ENCODE measurements at regions not wholly inside any gene's neighbourhood (a gene's known extent, or its start where the extent isn't known, plus 50 kb on each side); places are given as distances from the start of the nearest gene placed in this dataset.

DNA sequence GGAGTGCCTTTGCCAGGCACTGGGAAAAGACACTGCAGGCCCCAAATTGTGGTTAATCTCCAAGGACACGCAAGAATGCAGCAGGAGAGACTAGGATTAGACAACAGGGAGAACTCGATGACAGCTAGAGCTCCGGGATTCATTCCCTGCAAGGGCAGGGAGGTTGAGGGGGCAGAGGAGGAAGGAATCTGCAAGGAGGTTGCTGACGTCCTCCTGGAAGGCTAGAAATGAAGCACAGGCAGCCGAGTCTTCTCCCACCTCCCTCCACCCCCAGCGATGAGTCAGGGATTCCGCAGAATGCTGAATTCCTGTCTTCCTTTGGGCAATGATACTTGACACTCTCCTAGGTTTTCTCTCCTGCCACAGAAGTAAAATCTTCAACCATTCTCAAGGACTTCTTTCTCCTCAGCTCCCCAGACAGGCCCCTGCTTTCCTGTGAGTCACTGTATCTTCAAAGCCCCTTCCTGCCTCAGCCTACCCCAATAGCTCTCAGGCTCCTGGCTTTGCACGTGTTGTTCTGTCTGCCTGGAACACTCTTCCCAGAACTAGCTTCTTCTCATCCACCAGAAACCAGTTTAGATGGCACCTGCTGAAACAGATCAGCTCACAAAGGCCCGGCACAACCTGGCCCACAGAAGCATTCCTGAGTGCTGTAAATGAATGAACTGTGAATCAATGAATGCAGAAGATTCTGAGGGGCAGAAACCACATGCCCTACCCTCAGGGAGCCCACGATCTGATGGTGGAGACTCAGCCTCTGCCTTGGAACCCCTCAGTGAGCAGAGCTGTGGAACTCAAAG is 85.6 kb downstream of the MRPL14 start:
- TF ChIP-seq, protein P1, sequence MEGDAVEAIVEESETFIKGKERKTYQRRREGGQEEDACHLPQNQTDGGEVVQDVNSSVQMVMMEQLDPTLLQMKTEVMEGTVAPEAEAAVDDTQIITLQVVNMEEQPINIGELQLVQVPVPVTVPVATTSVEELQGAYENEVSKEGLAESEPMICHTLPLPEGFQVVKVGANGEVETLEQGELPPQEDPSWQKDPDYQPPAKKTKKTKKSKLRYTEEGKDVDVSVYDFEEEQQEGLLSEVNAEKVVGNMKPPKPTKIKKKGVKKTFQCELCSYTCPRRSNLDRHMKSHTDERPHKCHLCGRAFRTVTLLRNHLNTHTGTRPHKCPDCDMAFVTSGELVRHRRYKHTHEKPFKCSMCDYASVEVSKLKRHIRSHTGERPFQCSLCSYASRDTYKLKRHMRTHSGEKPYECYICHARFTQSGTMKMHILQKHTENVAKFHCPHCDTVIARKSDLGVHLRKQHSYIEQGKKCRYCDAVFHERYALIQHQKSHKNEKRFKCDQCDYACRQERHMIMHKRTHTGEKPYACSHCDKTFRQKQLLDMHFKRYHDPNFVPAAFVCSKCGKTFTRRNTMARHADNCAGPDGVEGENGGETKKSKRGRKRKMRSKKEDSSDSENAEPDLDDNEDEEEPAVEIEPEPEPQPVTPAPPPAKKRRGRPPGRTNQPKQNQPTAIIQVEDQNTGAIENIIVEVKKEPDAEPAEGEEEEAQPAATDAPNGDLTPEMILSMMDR (IDR thresholded peaks at IDR 0.05 in 4 of 5, conservative IDR thresholded peaks at IDR 0.05 in 1 of 5): no peak
- no peak for TF ChIP-seq POLR2A (IDR thresholded peaks at IDR 0.05)
